Esophagus squamous epithelium (tissue), 5 donors: ENCODE measurements at regions not wholly inside any gene's neighbourhood (a gene's known extent, or its start where the extent isn't known, plus 50 kb on each side); places are given as distances from the start of the nearest gene placed in this dataset.

ENCODE experiments used
- DNase-seq: peaks from one replicate; lab custom pipeline; 2025; lab: John Stamatoyannopoulos, UW
- H3K27ac ChIP-seq, 4 donors: fragments of 200-600 bp; sonication (generic); one replicate each; pipeline ENCODE4 v1.5.1; 2016 to 2019; ENCODE audit warnings: mild to moderate bottlenecking in 1 of 4
- H3K27me3 ChIP-seq, 4 donors: fragments of 200-600 bp; sonication (generic); 1 replicate in 3 of 4; 2 replicates in 1 of 4; pipeline versions ENCODE4 v1.5.1 to v1.6.0; 2017 to 2021; ENCODE audit warnings: antibody characterized with exemption in 1 of 4
- H3K36me3 ChIP-seq, 3 donors: fragments of 200-600 bp; sonication (generic); one replicate each; pipeline ENCODE4 v1.5.1; 2016 to 2019
- H3K4me1 ChIP-seq, 3 donors: fragments of 200-600 bp; sonication (generic); one replicate each; pipeline ENCODE4 v1.5.1; 2017 to 2019
- H3K4me3 ChIP-seq, 4 donors: fragments of 200-600 bp; sonication (generic); 1 replicate in 3 of 4; 2 replicates in 1 of 4; pipeline ENCODE4 v1.5.1; 2016 to 2019; ENCODE audit warnings: mild to moderate bottlenecking in 2 of 4, moderate library complexity in 1 of 4
- H3K9me3 ChIP-seq, 3 donors: fragments of 200-600 bp; sonication (generic); one replicate each; pipeline ENCODE4 v1.5.1; 2016 to 2019
- POLR2A ChIP-seq, 4 donors: fragments of 450-650 bp; IDR thresholded peaks; one replicate each; pipeline ENCODE4 v1.6.1; 2017; ENCODE audit warnings: antibody characterized with exemption in 4 of 4, mild to moderate bottlenecking in 4 of 4, moderate library complexity in 3 of 4
- WGBS, 2 donors: methylation state at CpG; one replicate each; pipeline ENCODE4 v1.1.5; 2018; 5-methylcytosine and 5-hydroxymethylcytosine counted together
- intact Hi-C: fragments of 100-400 bp; cut with DNase I; formaldehyde crosslinking; loops from one replicate; pipeline ENCODE4 v1.15.0; 2022
- TF ChIP-seq, protein P1 (sequence below), 6 experiments: fragments of 450-650 bp in 4 of 6; fragments of 200-600 bp in 2 of 6; sonication (generic) in 2 of 6; IDR thresholded peaks; one replicate each; pipeline ENCODE4 v1.5.1; 2016 to 2019; ENCODE audit warnings: antibody characterized with exemption in 6 of 6, mild to moderate bottlenecking in 4 of 6, moderate library complexity in 4 of 6
- donor health status: DM: yes; HTN: yes; CAD: no.

GRCh38 chr11:13098616-13099289 is 89.6 kb downstream of the RASSF10 start:
- H3K36me3 ChIP-seq, result no peaks in the 10 kb centered on the region
- H3K4me3 ChIP-seq, result no peak overlapping the region
- H3K27ac ChIP-seq, result peak overlapping the region in 2 of 4 donors; percentile 7 to 45
- DNase-seq, result no peak
- 36 to 54% methylated on average over 3 of the region's 3 CpGs for WGBS, 2 donors
- no peaks in the 10 kb centered on the region for H3K27me3 ChIP-seq
- TF ChIP-seq, protein P1, sequence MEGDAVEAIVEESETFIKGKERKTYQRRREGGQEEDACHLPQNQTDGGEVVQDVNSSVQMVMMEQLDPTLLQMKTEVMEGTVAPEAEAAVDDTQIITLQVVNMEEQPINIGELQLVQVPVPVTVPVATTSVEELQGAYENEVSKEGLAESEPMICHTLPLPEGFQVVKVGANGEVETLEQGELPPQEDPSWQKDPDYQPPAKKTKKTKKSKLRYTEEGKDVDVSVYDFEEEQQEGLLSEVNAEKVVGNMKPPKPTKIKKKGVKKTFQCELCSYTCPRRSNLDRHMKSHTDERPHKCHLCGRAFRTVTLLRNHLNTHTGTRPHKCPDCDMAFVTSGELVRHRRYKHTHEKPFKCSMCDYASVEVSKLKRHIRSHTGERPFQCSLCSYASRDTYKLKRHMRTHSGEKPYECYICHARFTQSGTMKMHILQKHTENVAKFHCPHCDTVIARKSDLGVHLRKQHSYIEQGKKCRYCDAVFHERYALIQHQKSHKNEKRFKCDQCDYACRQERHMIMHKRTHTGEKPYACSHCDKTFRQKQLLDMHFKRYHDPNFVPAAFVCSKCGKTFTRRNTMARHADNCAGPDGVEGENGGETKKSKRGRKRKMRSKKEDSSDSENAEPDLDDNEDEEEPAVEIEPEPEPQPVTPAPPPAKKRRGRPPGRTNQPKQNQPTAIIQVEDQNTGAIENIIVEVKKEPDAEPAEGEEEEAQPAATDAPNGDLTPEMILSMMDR (IDR thresholded peaks at IDR 0.05), result no peak
- no peak for TF ChIP-seq POLR2A (IDR thresholded peaks at IDR 0.05)
- intact Hi-C loops, result no loop called here
- H3K9me3 ChIP-seq, result no peaks in the 10 kb centered on the region
- peaks cover 8 to 25% (median 10%) of the 10 kb centered on the region in 3 donors for H3K4me1 ChIP-seq

- peaks cover 8 to 20% (median 10%) of the 10 kb centered on the region in 3 donors for H3K4me1 ChIP-seq
- intact Hi-C loops, result no loop called here
- WGBS, 2 donors, result 84 to 88% methylated on average over 5 of the region's 5 CpGs
- TF ChIP-seq, protein P1 (IDR thresholded peaks at IDR 0.05), result no peak
- no peak for TF ChIP-seq POLR2A (IDR thresholded peaks at IDR 0.05)
- H3K36me3 ChIP-seq, result no peaks in the 10 kb centered on the region
- H3K4me3 ChIP-seq, result no peak overlapping the region
- no peaks in the 10 kb centered on the region for H3K27me3 ChIP-seq
- no peaks in the 10 kb centered on the region for H3K9me3 ChIP-seq
- DNase-seq, result no peak
- H3K27ac ChIP-seq, result no peak overlapping the region
These were observed 92.8 kb downstream of the RASSF10 start for GRCh38 chr11:13101644-13102512.

DNA sequence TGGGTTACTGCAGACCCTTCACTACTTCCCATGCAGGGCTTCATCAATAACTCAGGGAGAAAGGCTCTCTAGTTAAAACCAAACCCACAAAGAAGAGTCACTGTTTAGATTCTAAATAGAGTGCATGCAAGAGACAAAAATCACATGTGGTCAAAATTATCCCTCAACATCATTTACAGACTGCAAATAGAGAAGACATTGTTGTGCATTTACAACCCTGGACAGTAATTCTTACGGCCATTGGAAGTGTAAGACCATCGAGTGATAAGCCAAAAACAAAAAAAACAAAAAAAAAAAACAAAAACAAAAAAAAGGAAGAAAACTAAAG is 93.4 kb downstream of the RASSF10 start:
- Histone ChIP-seq H3K4me1 (peaks cover 7 to 16% (median 8%) of the 10 kb centered on the region in 3 donors), H3K4me3 (no peak overlapping the region), H3K9me3 (no peaks in the 10 kb centered on the region), H3K27ac (no peak overlapping the region), H3K27me3 (no peaks in the 10 kb centered on the region), H3K36me3 (no peaks in the 10 kb centered on the region)
- intact Hi-C loops, result no loop called here
- no peak for DNase-seq
- WGBS, 2 donors, result 70 to 79% methylated on average over 2 of the region's 2 CpGs
- TF ChIP-seq, protein P1 (IDR thresholded peaks at IDR 0.05), result no peak
- no peak for TF ChIP-seq POLR2A (IDR thresholded peaks at IDR 0.05)

GRCh38 chr11:13102865-13103539 is 93.9 kb downstream of the RASSF10 start:
- WGBS, 2 donors, result 75 to 81% methylated on average over 5 of the region's 5 CpGs
- intact Hi-C loops, result no loop called here
- no peaks in the 10 kb centered on the region for H3K36me3 ChIP-seq

More at GRCh38 chr11:13102865-13103539, 93.9 kb downstream of the RASSF10 start:
- no peaks in the 10 kb centered on the region for H3K27me3 ChIP-seq
- no peak for TF ChIP-seq POLR2A (IDR thresholded peaks at IDR 0.05)
- TF ChIP-seq, protein P1 (IDR thresholded peaks at IDR 0.05), result no peak
- no peak for DNase-seq
- H3K27ac ChIP-seq, result no peak overlapping the region
- peaks cover 5 to 11% (median 8%) of the 10 kb centered on the region in 3 donors for H3K4me1 ChIP-seq
- H3K4me3 ChIP-seq, result no peak overlapping the region
- H3K9me3 ChIP-seq, result no peaks in the 10 kb centered on the region
